HUES64 (cell line): ENCODE measurements at regions not wholly inside any gene's neighbourhood (a gene's known extent, or its start where the extent isn't known, plus 50 kb on each side); places are given as distances from the start of the nearest gene placed in this dataset.

Source experiments
- H3K27ac ChIP-seq: 2 replicates; pipeline ENCODE4 v1.7.0; 2013; ENCODE audit warnings: low read depth, low read length, inconsistent platforms
- H3K27me3 ChIP-seq: 2 replicates; pipeline ENCODE4 v1.6.1; 2013; ENCODE audit warnings: mild to moderate bottlenecking, low read length; ENCODE audit not compliant: insufficient read depth
- H3K36me3 ChIP-seq: 2 replicates; pipeline ENCODE4 v1.6.1; 2013; ENCODE audit warnings: mild to moderate bottlenecking, low read length; ENCODE audit not compliant: insufficient read depth
- H3K4me1 ChIP-seq: 2 replicates; pipeline ENCODE4 v1.6.1; 2013; ENCODE audit warnings: mild to moderate bottlenecking, low read length, moderate library complexity; ENCODE audit not compliant: insufficient read depth
- H3K4me3 ChIP-seq: 2 replicates; pipeline ENCODE4 v1.5.1; 2013; ENCODE audit warnings: mild to moderate bottlenecking, low read length, moderate library complexity
- H3K9ac ChIP-seq: 2 replicates; pipeline ENCODE4 v1.6.1; 2013; ENCODE audit warnings: mild to moderate bottlenecking, low read depth, low read length
- H3K9me3 ChIP-seq: 2 replicates; pipeline ENCODE4 v1.6.1; 2013; ENCODE audit warnings: low read depth, low read length; ENCODE audit not compliant: insufficient read depth
- WGBS: fragments of 150-250, 120-280 bp; methylation state at CpG from one replicate; pipeline ENCODE4 v1.1.7; 2013; ENCODE audit warnings: missing lambda C conversion rate; 5-methylcytosine and 5-hydroxymethylcytosine counted together

DNA sequence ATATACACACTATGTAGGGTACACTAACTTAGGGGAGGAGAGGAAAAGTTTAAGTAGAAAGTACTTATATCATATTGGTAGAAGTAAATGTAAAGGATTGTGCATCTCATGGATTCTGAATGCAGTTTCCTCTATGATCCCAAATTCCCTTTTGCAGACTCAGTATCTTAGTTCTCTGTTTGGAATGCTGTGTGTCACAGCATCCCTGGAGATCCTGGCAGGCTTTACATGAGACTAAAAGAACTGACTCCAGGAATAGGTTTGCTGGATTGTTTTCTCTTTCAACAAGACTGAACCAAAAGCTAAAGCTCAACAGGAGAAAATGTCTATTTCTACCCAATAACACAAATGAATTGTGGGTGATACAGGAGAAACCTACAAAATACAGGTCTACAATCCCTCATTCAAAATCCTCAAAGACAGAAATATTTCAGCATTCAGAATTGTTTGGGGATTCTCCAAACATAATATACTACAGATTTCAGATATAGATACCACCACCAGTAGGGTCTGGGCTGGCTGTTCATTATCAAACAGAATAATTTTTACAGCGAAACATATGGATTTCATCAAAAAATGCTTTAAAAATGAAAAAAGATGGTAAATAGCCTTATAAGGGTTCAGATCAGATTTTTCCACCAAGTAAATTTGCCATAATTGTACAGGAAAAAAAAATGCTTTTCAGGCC is 324.7 kb upstream of the GRAMD2B start:
- Histone ChIP-seq H3K36me3 (no peaks in the 10 kb centered on the region), H3K27ac (no peak overlapping the region), H3K9me3 (no peaks in the 10 kb centered on the region), H3K4me1 (no peaks in the 10 kb centered on the region), H3K27me3 (no peaks in the 10 kb centered on the region), H3K9ac (no peak overlapping the region), H3K4me3 (no peak overlapping the region)
- WGBS: 88% methylated on average over 1 of the region's 1 CpG

DNA sequence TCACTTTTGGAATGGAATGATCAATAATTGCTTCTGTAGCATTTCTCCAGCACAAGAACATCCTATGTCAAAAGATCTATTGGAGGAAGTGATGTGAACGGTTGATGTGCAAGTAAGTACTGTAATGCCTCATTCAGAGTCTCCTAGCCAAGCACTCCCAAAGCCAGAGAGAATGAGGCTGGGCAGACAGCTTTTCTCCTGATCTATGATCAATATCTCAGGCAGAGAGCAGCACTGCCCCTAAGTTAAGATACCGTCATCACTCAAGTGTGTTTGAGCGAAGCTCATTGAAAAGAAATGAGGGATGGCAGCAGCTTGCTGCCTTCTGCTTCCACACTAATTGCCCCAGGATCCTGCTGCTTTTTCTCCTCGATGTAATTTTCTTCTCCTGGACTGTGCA is 324.1 kb upstream of the GRAMD2B start:
- Histone ChIP-seq H3K27me3 (no peaks in the 10 kb centered on the region), H3K9ac (no peak overlapping the region), H3K9me3 (no peaks in the 10 kb centered on the region), H3K27ac (no peak overlapping the region), H3K36me3 (no peaks in the 10 kb centered on the region), H3K4me1 (no peaks in the 10 kb centered on the region), H3K4me3 (no peak overlapping the region)
- WGBS: 80% methylated on average over 3 of the region's 4 CpGs

DNA sequence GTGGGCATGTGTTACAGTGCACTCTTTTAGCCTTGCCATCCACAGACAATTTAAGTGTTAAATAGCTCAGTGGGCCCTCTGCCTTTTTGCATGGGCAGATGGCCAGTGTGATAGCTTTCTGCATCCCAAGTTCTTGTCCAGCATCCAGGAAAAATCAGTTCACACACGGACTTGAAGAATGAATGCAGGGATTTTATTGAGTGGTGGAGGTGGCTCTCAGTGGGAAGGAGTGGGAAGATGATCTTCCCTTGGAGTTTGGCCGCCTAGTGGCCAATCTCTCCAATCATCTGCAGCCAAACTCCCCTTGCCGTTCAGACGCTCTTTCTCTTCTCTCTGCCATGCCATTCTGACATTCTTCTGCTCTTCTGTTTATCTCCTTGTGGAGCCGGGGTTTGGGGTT is 322.4 kb upstream of the GRAMD2B start:
- Histone ChIP-seq H3K9ac (no peak overlapping the region), H3K36me3 (no peaks in the 10 kb centered on the region), H3K9me3 (no peaks in the 10 kb centered on the region), H3K4me1 (no peaks in the 10 kb centered on the region), H3K4me3 (no peak overlapping the region), H3K27ac (no peak overlapping the region), H3K27me3 (no peaks in the 10 kb centered on the region)
- WGBS: 65% methylated on average over 5 of the region's 5 CpGs

DNA sequence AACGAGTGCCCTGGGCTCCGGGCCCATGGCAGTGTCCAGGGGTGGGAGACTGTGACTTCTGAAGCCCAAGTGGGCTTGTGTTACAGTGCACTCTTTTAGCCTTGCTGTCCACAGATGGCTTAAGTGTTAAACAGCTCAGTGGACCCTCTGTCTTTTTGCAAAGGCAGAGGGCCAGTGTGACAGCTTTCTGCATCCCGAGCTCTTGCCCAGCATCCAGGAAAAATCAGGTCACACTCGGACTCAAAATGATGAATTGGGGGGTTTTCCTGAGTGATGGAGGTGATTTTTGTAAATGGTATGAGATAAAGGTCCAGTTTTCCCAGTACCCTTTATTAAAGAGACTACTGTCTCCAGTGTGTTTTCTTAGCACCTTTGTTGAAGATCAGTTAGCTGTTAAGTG is 321.3 kb upstream of the GRAMD2B start:
- Histone ChIP-seq H3K9ac (no peak overlapping the region), H3K27me3 (no peaks in the 10 kb centered on the region), H3K4me1 (no peaks in the 10 kb centered on the region), H3K36me3 (no peaks in the 10 kb centered on the region), H3K9me3 (no peaks in the 10 kb centered on the region), H3K4me3 (no peak overlapping the region), H3K27ac (no peak overlapping the region)
- WGBS: 95% methylated on average over 4 of the region's 4 CpGs

DNA sequence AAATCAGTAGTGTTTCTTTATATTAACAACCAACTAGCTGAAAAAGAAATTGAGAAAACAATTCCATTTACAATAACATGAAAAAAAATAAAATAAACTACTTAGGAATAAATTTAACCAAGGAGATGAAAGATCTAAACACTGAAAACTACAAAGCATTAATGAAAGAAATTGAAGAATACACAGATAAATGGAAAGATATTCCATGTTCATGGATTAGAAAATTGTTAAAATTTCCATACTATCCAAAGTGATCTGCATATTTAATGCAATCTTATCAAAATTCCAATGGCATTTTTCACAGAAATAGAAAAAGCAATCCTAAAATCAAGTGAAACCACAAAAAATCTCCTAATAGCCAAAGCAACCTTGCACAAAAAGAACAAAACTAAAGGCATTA is 320.2 kb upstream of the GRAMD2B start:
- H3K9ac ChIP-seq: no peak overlapping the region
- H3K36me3 ChIP-seq: no peaks in the 10 kb centered on the region
- H3K27me3 ChIP-seq: no peaks in the 10 kb centered on the region
- no peaks in the 10 kb centered on the region for H3K4me1 ChIP-seq
- no peak overlapping the region for H3K4me3 ChIP-seq
- H3K9me3 ChIP-seq: no peaks in the 10 kb centered on the region
- no peak overlapping the region for H3K27ac ChIP-seq

DNA sequence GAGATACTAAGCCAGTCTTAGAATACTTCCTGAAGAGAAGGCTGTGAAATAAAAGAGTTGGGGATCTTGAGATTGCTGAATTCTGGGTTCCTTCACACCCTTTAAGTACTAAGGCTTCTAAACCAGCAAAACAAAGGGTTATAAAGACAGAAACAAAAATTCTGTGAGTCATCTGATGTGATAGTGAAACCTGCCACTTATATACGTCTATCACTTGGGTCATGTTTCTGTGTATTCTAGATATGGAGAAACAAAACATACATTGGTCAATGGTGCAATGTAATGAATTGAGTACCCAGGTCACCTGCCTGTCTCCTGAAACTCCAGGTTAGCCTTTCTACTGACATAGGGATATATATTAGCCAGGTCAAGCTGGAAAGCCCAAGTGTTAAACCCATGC is 319.3 kb upstream of the GRAMD2B start:
- no peak overlapping the region for H3K27ac ChIP-seq
- no peak overlapping the region for H3K4me3 ChIP-seq
- H3K9me3 ChIP-seq: no peaks in the 10 kb centered on the region
- H3K9ac ChIP-seq: no peak overlapping the region
- H3K27me3 ChIP-seq: no peaks in the 10 kb centered on the region
- WGBS: 100% methylated on average over 1 of the region's 1 CpG
- H3K4me1 ChIP-seq: peaks cover 6% of the 10 kb centered on the region
- H3K36me3 ChIP-seq: no peaks in the 10 kb centered on the region

DNA sequence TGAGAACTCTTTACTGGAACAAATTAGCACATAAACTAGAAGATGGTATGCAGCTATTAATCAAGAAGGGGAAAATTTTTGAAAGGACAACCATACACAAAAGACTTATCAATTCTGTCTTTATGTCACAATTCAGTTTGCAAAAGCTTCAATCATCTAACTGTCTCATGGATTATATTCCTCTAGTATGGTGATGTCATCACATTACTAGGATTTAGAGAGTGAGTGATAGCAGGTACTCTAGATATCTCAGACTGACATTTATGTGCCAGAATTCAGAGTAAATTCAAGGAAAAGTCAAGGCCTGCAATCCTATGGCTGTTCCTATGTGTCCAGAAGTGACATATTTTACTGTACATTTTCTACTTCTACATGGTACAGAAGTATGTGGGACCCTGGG is 318.9 kb upstream of the GRAMD2B start:
- Histone ChIP-seq H3K4me1 (peaks cover 11% of the 10 kb centered on the region), H3K9ac (no peak overlapping the region)

DNA sequence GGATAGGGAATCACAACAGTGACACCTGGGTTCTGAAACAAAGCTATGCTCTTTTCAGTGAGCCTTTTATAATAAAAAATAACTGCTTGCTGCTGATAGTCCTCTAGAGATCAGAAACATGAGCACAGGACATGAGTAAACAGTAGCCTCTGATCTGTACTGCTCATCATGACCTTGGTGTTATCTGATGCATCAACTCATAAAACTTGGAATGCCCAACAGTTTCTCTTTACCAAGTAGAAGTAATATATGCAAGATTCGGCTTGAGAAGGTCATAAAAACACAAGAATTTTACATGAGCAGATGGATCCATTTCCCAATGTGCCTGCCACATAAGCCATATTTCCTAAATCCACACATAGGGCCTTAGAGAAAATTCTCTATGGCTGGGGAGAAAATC is 318.3 kb upstream of the GRAMD2B start:
- H3K36me3 ChIP-seq: no peaks in the 10 kb centered on the region
- no peaks in the 10 kb centered on the region for H3K27me3 ChIP-seq
- H3K9ac ChIP-seq: no peak overlapping the region
- H3K9me3 ChIP-seq: no peaks in the 10 kb centered on the region
- peaks cover 17% of the 10 kb centered on the region for H3K4me1 ChIP-seq
- no peak overlapping the region for H3K27ac ChIP-seq
- H3K4me3 ChIP-seq: no peak overlapping the region
- 70% methylated on average over 1 of the region's 1 CpG for WGBS

More for the DNA sequence above, 318.9 kb upstream of the GRAMD2B start:
- no peaks in the 10 kb centered on the region for H3K27me3 ChIP-seq
- H3K9me3 ChIP-seq: no peaks in the 10 kb centered on the region
- H3K36me3 ChIP-seq: no peaks in the 10 kb centered on the region
- H3K4me3 ChIP-seq: no peak overlapping the region
- H3K27ac ChIP-seq: no peak overlapping the region

DNA sequence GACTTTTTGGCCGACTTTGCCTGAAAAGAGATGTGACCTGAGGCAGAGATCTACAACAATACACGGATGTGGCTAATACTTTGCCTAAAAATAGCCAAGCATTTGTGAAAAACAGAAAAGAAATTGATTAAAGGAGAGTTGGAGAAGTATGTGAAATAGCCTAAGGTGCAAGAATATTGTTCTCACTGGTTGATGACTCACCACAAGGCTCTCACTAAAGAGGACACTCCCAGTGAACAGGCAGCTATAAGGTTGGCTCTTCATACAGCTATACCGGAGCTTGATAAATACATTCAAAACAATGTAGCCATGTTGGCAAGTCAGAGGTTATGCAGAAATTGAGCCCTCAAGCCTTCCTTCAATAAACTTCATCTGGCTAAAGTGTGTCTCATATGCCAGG is 317.2 kb upstream of the GRAMD2B start:
- no peak overlapping the region for H3K27ac ChIP-seq
- no peaks in the 10 kb centered on the region for H3K9me3 ChIP-seq
- 89% methylated on average over 3 of the region's 3 CpGs for WGBS
- H3K36me3 ChIP-seq: no peaks in the 10 kb centered on the region
- H3K4me1 ChIP-seq: peaks cover 23% of the 10 kb centered on the region
- H3K27me3 ChIP-seq: no peaks in the 10 kb centered on the region
- H3K4me3 ChIP-seq: no peak overlapping the region
- no peak overlapping the region for H3K9ac ChIP-seq

DNA sequence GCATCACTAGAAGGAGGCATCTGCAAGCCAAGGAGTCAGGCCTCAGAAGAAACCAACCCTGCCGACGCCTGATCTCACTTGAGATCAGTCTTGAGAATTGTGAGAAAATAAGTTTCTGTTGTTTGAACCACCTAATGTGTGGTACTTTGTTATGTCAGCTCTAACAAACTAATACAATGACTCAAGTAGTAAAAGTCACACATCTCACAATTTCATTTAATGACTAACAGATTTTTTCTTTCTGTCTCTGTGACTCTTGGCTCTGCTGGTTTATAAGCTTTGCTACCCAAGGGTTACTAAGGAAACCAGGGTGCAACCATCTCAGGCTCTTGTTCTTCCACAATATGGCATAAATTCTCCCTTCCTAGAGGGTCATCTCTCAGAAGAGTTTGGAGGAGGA is 315.8 kb upstream of the GRAMD2B start:
- 98% methylated on average over 2 of the region's 2 CpGs for WGBS
- H3K4me3 ChIP-seq: no peak overlapping the region
- H3K9me3 ChIP-seq: 0 out of 2 replicates have a peak, but pooled peaks cover 5% of the 10 kb centered on the region
- peaks cover 23% of the 10 kb centered on the region for H3K4me1 ChIP-seq
- H3K27ac ChIP-seq: no peak overlapping the region
- H3K36me3 ChIP-seq: no peaks in the 10 kb centered on the region
- no peaks in the 10 kb centered on the region for H3K27me3 ChIP-seq
- H3K9ac ChIP-seq: no peak overlapping the region

DNA sequence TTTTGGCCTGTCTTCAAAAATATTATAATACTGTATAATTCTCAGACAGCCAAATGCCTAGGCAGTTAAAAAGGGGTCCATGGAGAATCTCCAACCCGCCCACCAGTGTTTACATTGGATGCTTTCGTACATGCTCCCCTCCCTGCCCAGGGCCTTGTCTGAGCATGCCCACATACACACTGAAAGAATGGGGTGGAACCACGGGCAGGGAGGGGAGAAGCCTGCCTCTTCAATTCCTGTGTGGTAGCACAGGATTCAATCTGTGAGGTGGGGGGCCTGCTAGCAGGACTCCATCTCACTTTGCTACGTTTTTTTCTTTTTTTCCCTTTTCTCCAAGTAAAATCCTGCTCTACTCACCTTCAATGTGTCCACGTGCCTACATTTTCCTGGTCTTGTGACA is 314.7 kb upstream of the GRAMD2B start:
- H3K9me3 ChIP-seq: 0 out of 2 replicates have a peak, but pooled peaks cover 8% of the 10 kb centered on the region
- 82% methylated on average over 5 of the region's 5 CpGs for WGBS
- H3K4me1 ChIP-seq: peaks cover 23% of the 10 kb centered on the region
- H3K27me3 ChIP-seq: no peaks in the 10 kb centered on the region
- no peak overlapping the region for H3K9ac ChIP-seq
- no peak overlapping the region for H3K27ac ChIP-seq
- no peaks in the 10 kb centered on the region for H3K36me3 ChIP-seq
- no peak overlapping the region for H3K4me3 ChIP-seq

DNA sequence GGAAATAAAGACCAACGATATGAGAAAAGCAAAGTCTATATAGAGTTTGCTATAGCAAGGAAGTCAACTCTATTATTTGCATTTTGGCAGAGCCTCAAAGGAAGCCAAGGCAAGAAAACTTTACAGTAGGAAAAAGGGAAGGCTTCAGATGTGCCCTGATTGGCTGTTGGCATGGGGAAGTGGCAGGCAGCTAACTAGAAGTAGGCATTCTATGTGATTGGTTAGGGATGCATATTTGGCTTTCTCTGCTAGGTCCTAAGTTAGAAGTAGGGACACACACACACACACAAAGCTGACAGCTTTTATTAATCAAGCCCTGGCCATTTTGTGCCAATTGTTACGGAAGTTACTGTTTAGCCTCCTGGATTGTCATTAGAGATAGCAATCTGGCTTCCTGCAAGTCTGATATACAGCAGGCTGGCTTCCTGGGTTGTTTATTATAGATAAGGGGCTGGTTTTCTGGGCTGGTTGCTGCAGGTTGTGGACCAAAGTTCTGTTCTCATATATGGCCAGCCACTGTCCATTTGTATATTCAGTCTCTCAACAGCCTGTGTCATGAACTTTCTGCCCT is 308.1 kb upstream of the GRAMD2B start:
- H3K27me3 ChIP-seq: no peaks in the 10 kb centered on the region
- 0 out of 2 replicates have a peak, but pooled peaks cover 8% of the 10 kb centered on the region for H3K9me3 ChIP-seq
- no peak overlapping the region for H3K4me3 ChIP-seq
- H3K4me1 ChIP-seq: peaks cover 4% of the 10 kb centered on the region
- H3K9ac ChIP-seq: no peak overlapping the region
- 97% methylated on average over 2 of the region's 2 CpGs for WGBS
- no peak overlapping the region for H3K27ac ChIP-seq
- no peaks in the 10 kb centered on the region for H3K36me3 ChIP-seq
